PC-3 (cell line): ENCODE measurements at regions not wholly inside any gene's neighbourhood (a gene's known extent, or its start where the extent isn't known, plus 50 kb on each side); places are given as distances from the start of the nearest gene placed in this dataset.

Experiments
- ATAC-seq: fragments of 200-7000 bp; cut with Tn5 transposase; 2 replicates; pipeline ENCODE4 v1.9.1; 2020; ENCODE audit warnings: mild to moderate bottlenecking, moderate library complexity
- BruUV-seq: library from RNA; stranded (reverse); fragments of 400-500 nt; replicated peaks from 2 replicates; lab custom pipeline; 2021; lab: Mats Ljungman, UMichigan
- CTCF ChIA-PET: fragments of 300-600 bp; sonication (Branson Sonifier 250); formaldehyde crosslinking; loops from one replicate; lab custom pipeline; 2022; ENCODE audit warnings: antibody characterized with exemption; lab: Charles Lee
- POLR2A ChIA-PET: fragments of 300-600 bp; sonication (Branson Sonifier 250); formaldehyde crosslinking; loops from one replicate; lab custom pipeline; 2022; ENCODE audit warnings: antibody characterized with exemption; ENCODE audit not compliant: unreplicated experiment; lab: Charles Lee
- DNase-seq: peaks from one replicate; pipeline ENCODE4 v3.0.0-alpha.2; 2015
- H2AFZ ChIP-seq: fragments of 300-600 bp; sonication (generic); 2 replicates; pipeline ENCODE4 v1.6.0; 2016; ENCODE audit warnings: antibody characterized with exemption, low read length
- H3F3A ChIP-seq: fragments of 300-600 bp; sonication (generic); one replicate; pipeline ENCODE4 v1.6.0; 2017; ENCODE audit warnings: antibody characterized with exemption, low read length, control low read depth, mild to moderate bottlenecking; ENCODE audit not compliant: unreplicated experiment
- H3K27ac ChIP-seq: fragments of 300-600 bp; sonication (generic); 2 replicates; pipeline ENCODE4 v1.5.1; 2016; ENCODE audit warnings: mild to moderate bottlenecking, low read length
- H3K27me3 ChIP-seq: fragments of 300-600 bp; sonication (generic); 2 replicates; pipeline ENCODE4 v1.6.1; 2016; ENCODE audit warnings: low read length, mixed read lengths
- H3K36me3 ChIP-seq: fragments of 300-600 bp; sonication (generic); 2 replicates; pipeline ENCODE4 v1.6.1; 2016; ENCODE audit warnings: low read depth, mixed run types, low read length, mixed read lengths
- H3K4me1 ChIP-seq: fragments of 300-600 bp; sonication (generic); 2 replicates; pipeline ENCODE4 v1.5.1; 2016; ENCODE audit warnings: low read length; ENCODE audit not compliant: insufficient read depth
- H3K4me2 ChIP-seq: fragments of 300-600 bp; sonication (generic); 2 replicates; pipeline ENCODE4 v1.6.0; 2016; ENCODE audit warnings: low read length
- H3K4me3 ChIP-seq: fragments of 300-600 bp; sonication (generic); 2 replicates; pipeline ENCODE4 v1.5.1; 2016; ENCODE audit warnings: mild to moderate bottlenecking, low read length, mixed read lengths
- H3K79me2 ChIP-seq: fragments of 300-600 bp; sonication (generic); 2 replicates; pipeline ENCODE4 v1.6.1; 2017; ENCODE audit warnings: low read length, mixed read lengths
- H3K9ac ChIP-seq: fragments of 300-600 bp; sonication (generic); 2 replicates; pipeline ENCODE4 v1.6.0; 2016; ENCODE audit warnings: mild to moderate bottlenecking, low read length
- H3K9me2 ChIP-seq: fragments of 300-600 bp; sonication (generic); replicated peaks from 2 replicates; pipeline ENCODE4 v1.6.1; 2016; ENCODE audit warnings: mixed run types, low read length, mixed read lengths
- H3K9me3 ChIP-seq: fragments of 300-600 bp; sonication (generic); 2 replicates; pipeline ENCODE4 v1.6.1; 2016; ENCODE audit warnings: low read length, mixed read lengths
- H4K20me1 ChIP-seq: fragments of 300-600 bp; sonication (generic); 2 replicates; pipeline ENCODE4 v1.6.1; 2016; ENCODE audit warnings: low read length, mixed read lengths
- EZH2 ChIP-seq: fragments of 300-600 bp; sonication (generic); IDR thresholded peaks from one replicate; pipeline ENCODE4 v1.6.1; 2017; ENCODE audit warnings: antibody characterized with exemption, mild to moderate bottlenecking, low read length; ENCODE audit not compliant: unreplicated experiment
- EZH2phosphoT487 ChIP-seq: fragments of 300-600 bp; sonication (generic); IDR thresholded peaks from 2 replicates; pipeline ENCODE4 v1.6.1; 2018; ENCODE audit warnings: mild to moderate bottlenecking, antibody characterized with exemption, low read length, borderline replicate concordance
- intact Hi-C: fragments of 100-400 bp; cut with micrococcal nuclease; formaldehyde crosslinking; loops from 2 replicates; pipeline ENCODE4 v1.9.0; 2023
- TF ChIP-seq, protein P1 (sequence below): fragments of 300-600 bp; sonication (generic); conservative IDR thresholded peaks from 2 replicates; pipeline ENCODE4 v1.5.1; 2017; ENCODE audit warnings: antibody characterized with exemption, low read depth, mild to moderate bottlenecking, low read length

DNA sequence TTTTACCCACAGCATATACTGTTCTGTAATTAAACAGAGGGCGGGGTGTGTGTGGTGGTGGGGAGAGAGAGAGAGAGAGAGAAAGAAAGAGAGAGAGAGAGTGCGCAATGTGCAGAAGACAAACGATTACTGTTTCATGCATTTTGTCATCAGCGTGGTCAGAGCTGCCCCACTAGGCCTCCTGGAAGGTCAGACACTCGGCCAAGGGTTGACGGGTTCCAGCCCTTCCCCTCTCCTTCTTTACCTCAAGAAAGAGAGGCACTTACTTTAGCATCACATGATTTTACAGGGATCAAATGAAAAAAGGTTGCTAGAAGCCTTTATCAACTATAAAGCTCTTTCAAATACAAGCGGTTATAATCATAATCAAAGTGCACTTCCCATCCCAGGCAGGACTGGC, 269.2 kb upstream of the SORL1-AS1 start:
- Histone ChIP-seq H3K9me2 (no peaks in the 10 kb centered on the region), H3K9ac (peak overlapping the region; percentile 43; the same call in 1 of the 2 replicates), H3K4me2 (peak overlapping the region; percentile 98; the same call in 1 of the 2 replicates), H3K27me3 (no peaks in the 10 kb centered on the region), H2AFZ (peak overlapping the region; percentile 97), H3K4me3 (no peak overlapping the region; the same call in 1 of the 2 replicates), H3K79me2 (no peaks in the 10 kb centered on the region), H3K36me3 (no peaks in the 10 kb centered on the region), H3F3A (no peaks in the 10 kb centered on the region), H3K4me1 (peaks cover 13% of the 10 kb centered on the region), H4K20me1 (no peaks in the 10 kb centered on the region), H3K27ac (no peak overlapping the region), H3K9me3 (no peaks in the 10 kb centered on the region)
- no peak for ATAC-seq
- no TSS peak for BruUV-seq
- TF ChIP-seq, protein P1, sequence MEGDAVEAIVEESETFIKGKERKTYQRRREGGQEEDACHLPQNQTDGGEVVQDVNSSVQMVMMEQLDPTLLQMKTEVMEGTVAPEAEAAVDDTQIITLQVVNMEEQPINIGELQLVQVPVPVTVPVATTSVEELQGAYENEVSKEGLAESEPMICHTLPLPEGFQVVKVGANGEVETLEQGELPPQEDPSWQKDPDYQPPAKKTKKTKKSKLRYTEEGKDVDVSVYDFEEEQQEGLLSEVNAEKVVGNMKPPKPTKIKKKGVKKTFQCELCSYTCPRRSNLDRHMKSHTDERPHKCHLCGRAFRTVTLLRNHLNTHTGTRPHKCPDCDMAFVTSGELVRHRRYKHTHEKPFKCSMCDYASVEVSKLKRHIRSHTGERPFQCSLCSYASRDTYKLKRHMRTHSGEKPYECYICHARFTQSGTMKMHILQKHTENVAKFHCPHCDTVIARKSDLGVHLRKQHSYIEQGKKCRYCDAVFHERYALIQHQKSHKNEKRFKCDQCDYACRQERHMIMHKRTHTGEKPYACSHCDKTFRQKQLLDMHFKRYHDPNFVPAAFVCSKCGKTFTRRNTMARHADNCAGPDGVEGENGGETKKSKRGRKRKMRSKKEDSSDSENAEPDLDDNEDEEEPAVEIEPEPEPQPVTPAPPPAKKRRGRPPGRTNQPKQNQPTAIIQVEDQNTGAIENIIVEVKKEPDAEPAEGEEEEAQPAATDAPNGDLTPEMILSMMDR = no peak
- TF ChIP-seq EZH2 = no peak
- no peak for TF ChIP-seq EZH2phosphoT487
- no peak for DNase-seq
- intact Hi-C loops = no loop called here
- ChIA-PET POLR2A (interaction anchor here (0.6 kb wide), 1 partner anchor 913 kb away, joined by 4 read pairs; no protein-coding TSS in a partner anchor), CTCF (no interaction called here)

DNA sequence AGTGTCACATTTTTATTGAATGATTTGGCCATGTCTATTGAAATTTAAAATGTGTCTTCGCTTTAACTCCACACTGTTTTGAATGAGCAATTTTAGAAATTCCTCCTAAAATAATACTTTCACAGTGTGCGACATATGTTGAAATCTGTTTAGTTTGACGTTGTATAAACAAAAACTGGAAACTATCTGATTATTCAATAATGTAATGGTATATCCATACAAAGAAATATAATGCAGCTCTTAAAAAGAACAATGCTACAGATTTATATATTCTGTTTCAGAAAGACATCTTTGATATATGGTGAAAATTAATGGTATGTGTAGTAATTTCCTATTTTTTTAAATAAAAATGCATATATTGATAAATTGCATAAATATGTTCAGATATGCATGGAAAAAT, 268.7 kb upstream of the SORL1-AS1 start:
- intact Hi-C loops = no loop called here
- peaks cover 13% of the 10 kb centered on the region for H3K4me1 ChIP-seq
- no peaks in the 10 kb centered on the region for H3F3A ChIP-seq
- no peak overlapping the region for H3K27ac ChIP-seq
- no peak for TF ChIP-seq EZH2phosphoT487
- TF ChIP-seq EZH2 = no peak
- TF ChIP-seq, protein P1 = no peak
- H3K9me3 ChIP-seq = no peaks in the 10 kb centered on the region
- no peak overlapping the region for H3K4me3 ChIP-seq
- no peaks in the 10 kb centered on the region for H3K27me3 ChIP-seq
- H4K20me1 ChIP-seq = no peaks in the 10 kb centered on the region
- H3K4me2 ChIP-seq = no peak overlapping the region
- ChIA-PET POLR2A (interaction anchor here (0.6 kb wide), 1 partner anchor 913 kb away, joined by 4 read pairs; no protein-coding TSS in a partner anchor), CTCF (no interaction called here)
- no peaks in the 10 kb centered on the region for H3K79me2 ChIP-seq
- DNase-seq (no peak), ATAC-seq (no peak)
- no TSS peak for BruUV-seq
- H3K9me2 ChIP-seq = no peaks in the 10 kb centered on the region
- H2AFZ ChIP-seq = no peak overlapping the region
- no peak overlapping the region for H3K9ac ChIP-seq
- H3K36me3 ChIP-seq = no peaks in the 10 kb centered on the region

DNA sequence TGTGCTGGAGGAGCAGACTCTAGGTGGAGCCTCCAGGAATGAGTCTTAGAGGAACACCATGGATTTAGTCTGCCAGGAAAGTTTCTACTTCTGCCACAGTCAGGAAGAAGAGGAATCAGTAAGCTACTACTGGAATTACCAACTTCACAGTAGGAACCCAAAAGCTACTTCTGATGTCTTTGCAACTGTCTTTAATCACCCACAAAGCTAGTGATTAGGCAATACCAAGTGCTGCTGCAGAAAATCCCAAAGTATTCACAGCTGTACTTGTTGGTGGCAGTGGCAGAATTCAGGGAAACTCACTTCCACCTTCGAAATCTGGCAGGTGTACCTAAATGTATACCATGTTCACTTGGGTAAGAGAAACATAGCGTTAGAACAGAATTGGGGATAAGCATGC, 264.5 kb upstream of the SORL1-AS1 start:
- CTCF ChIA-PET = no interaction called here
- no TSS peak for BruUV-seq

More for the DNA sequence above, 264.5 kb upstream of the SORL1-AS1 start:
- ATAC-seq (no peak), DNase-seq (no peak)
- intact Hi-C loops = loop anchor here (5.0 kb wide), 1 partner anchor 35 kb away; no protein-coding TSS in a partner anchor
- no peaks in the 10 kb centered on the region for H4K20me1 ChIP-seq
- no peaks in the 10 kb centered on the region for H3K27me3 ChIP-seq
- H3K36me3 ChIP-seq = no peaks in the 10 kb centered on the region
- no peak overlapping the region for H2AFZ ChIP-seq
- no peak overlapping the region for H3K9ac ChIP-seq
- no peaks in the 10 kb centered on the region for H3F3A ChIP-seq
- peaks cover 4% of the 10 kb centered on the region for H3K4me1 ChIP-seq
- no peak for TF ChIP-seq EZH2
- TF ChIP-seq, protein P1 = no peak
- no peaks in the 10 kb centered on the region for H3K9me2 ChIP-seq
- POLR2A ChIA-PET = no interaction called here
- no peak overlapping the region for H3K4me2 ChIP-seq
- H3K79me2 ChIP-seq = no peaks in the 10 kb centered on the region
- no peak overlapping the region for H3K4me3 ChIP-seq
- H3K9me3 ChIP-seq = no peaks in the 10 kb centered on the region
- H3K27ac ChIP-seq = no peak overlapping the region
